ENCODE measurements at regions not wholly inside any gene's neighbourhood (a gene's known extent, or its start where the extent isn't known, plus 50 kb on each side); places are given as distances from the start of the nearest gene placed in this dataset.

- DNase-seq (ENCODE audit: low spot score in 2 of 2), result no peak
- 58% methylated on average over 1 of the region's 1 CpG for WGBS
- Histone ChIP-seq H3K4me3 (no peak overlapping the region), H3K4me1 (no peaks in the 10 kb centered on the region), H3K27me3 (no peaks in the 10 kb centered on the region), H3K36me3 (no peaks in the 10 kb centered on the region), H3K27ac (no peak overlapping the region), H3K9me3 (no peaks in the 10 kb centered on the region)
- TF ChIP-seq POLR2A (IDR thresholded peaks at IDR 0.05), result no peak
- TF ChIP-seq POLR2AphosphoS5 (IDR thresholded peaks at IDR 0.05), result no peak
- TF ChIP-seq EP300 (IDR thresholded peaks at IDR 0.05), result no peak
- TF ChIP-seq CTCF (IDR thresholded peaks at IDR 0.05), result no peak
Observed at GRCh38 chr4:173797296-173797695, 267.3 kb upstream of the HAND2 start.

GRCh38 chr4:173794662-173795061 is 264.6 kb upstream of the HAND2 start:
- no peak overlapping the region for H3K4me3 ChIP-seq
- no peaks in the 10 kb centered on the region for H3K4me1 ChIP-seq
- WGBS, result 70% methylated on average over 2 of the region's 2 CpGs
- no peaks in the 10 kb centered on the region for H3K9me3 ChIP-seq
- TF ChIP-seq EP300 (IDR thresholded peaks at IDR 0.05) (no peak), CTCF (IDR thresholded peaks at IDR 0.05) (no peak), POLR2AphosphoS5 (IDR thresholded peaks at IDR 0.05) (no peak), POLR2A (IDR thresholded peaks at IDR 0.05) (no peak)
- no peaks in the 10 kb centered on the region for H3K36me3 ChIP-seq
- H3K27ac ChIP-seq, result no peak overlapping the region
- no peaks in the 10 kb centered on the region for H3K27me3 ChIP-seq
- no peak for DNase-seq (ENCODE audit: low spot score in 2 of 2)

- 85% methylated on average over 3 of the region's 3 CpGs for WGBS
Observed at GRCh38 chr4:173793937-173794510, 264.0 kb upstream of the HAND2 start.

GRCh38 chr4:173782660-173783059 is 252.6 kb upstream of the HAND2 start:
- Histone ChIP-seq H3K27me3 (no peaks in the 10 kb centered on the region), H3K9me3 (no peaks in the 10 kb centered on the region), H3K27ac (no peak overlapping the region), H3K4me3 (no peak overlapping the region), H3K4me1 (no peaks in the 10 kb centered on the region), H3K36me3 (no peaks in the 10 kb centered on the region)
- TF ChIP-seq POLR2AphosphoS5 (IDR thresholded peaks at IDR 0.05) (no peak), CTCF (IDR thresholded peaks at IDR 0.05) (no peak), POLR2A (IDR thresholded peaks at IDR 0.05) (no peak), EP300 (IDR thresholded peaks at IDR 0.05) (no peak)
- no peak for DNase-seq (ENCODE audit: low spot score in 2 of 2)
- 29% methylated on average over 2 of the region's 2 CpGs for WGBS

More at GRCh38 chr4:173793937-173794510, 264.0 kb upstream of the HAND2 start:
- Histone ChIP-seq H3K27me3 (no peaks in the 10 kb centered on the region), H3K9me3 (no peaks in the 10 kb centered on the region), H3K4me3 (no peak overlapping the region), H3K36me3 (no peaks in the 10 kb centered on the region), H3K4me1 (no peaks in the 10 kb centered on the region), H3K27ac (no peak overlapping the region)
- TF ChIP-seq POLR2AphosphoS5 (IDR thresholded peaks at IDR 0.05) (no peak), EP300 (IDR thresholded peaks at IDR 0.05) (no peak), CTCF (IDR thresholded peaks at IDR 0.05) (no peak)
- DNase-seq (ENCODE audit: low spot score in 2 of 2), result no peak

GRCh38 chr4:173777921-173778320 is 247.9 kb upstream of the HAND2 start:
- no peaks in the 10 kb centered on the region for H3K4me1 ChIP-seq
- H3K27ac ChIP-seq, result no peak overlapping the region
- no peak for DNase-seq (ENCODE audit: low spot score in 2 of 2)
- H3K27me3 ChIP-seq, result no peaks in the 10 kb centered on the region
- H3K4me3 ChIP-seq, result no peak overlapping the region
- H3K36me3 ChIP-seq, result no peaks in the 10 kb centered on the region
- WGBS, result 86% methylated on average over 2 of the region's 2 CpGs
- TF ChIP-seq POLR2AphosphoS5 (IDR thresholded peaks at IDR 0.05) (no peak), CTCF (IDR thresholded peaks at IDR 0.05) (no peak), POLR2A (IDR thresholded peaks at IDR 0.05) (no peak), EP300 (IDR thresholded peaks at IDR 0.05) (no peak)
- no peaks in the 10 kb centered on the region for H3K9me3 ChIP-seq
